ENCODE measurements at regions not wholly inside any gene's neighbourhood (a gene's known extent, or its start where the extent isn't known, plus 50 kb on each side); places are given as distances from the start of the nearest gene placed in this dataset.

DNA sequence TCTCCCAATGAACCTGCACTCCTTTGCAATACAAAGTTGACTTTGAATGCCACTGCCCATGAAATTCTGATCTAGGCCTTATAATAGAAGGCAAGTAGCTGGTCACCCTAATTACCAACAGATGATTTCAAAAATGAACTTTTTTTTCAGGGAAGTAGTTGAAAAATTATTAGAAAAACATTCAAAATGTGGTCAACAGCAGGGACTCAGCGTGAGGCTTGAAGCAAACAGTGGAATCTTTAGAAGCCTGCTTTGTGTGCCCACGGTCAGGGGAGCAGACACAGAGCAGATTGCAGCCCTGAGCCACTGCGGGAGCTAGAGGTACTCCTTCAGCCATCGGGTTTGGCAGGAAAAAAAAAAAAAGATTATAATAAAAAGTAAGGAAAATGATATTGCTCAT is 87.1 kb upstream of the HEY2 start:
- DNase-seq: no peak

DNA sequence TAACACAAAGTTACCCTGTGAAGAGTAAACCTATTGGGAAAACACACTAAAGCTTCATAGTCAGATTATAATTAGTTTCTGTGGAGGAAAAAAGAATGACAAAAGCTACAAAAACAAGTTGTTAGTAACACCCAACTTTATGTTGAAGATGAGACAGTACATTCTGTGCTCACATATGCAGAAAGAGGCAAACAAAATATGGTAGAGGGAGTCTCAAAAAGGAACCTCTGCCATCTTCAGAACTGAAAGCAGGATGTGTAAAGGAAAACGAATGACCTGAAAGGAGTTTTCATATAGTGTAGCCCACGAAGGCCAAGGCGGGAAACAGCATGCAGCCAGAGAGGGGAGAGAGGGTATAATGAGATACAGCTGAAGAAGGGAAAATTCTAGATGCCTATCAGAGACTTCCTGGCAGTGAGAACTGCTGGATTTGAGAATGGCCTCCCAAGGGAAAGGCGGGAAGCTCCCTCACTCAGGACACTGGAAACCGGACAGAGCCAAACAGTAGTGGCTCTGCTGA is 84.1 kb upstream of the HEY2 start:
- DNase-seq: no peak

DNA sequence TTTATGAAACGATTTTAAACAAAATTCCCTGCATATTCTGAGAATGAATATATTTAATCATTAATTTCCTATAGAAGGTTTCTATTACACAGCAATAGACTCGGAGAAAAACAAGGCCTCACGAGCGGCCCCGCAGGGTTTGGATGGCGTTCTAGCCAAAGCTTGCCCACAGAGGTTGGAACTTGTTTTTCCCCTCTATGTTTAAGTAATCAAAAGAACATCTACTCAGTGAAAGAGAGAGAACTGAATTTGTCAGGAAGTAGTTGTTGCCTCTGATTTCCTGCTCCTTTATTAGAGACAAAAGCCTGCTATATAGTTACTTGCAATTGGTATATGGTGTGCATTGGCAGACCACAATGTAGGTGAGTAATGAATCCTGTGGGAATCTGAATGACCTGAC is 82.1 kb upstream of the HEY2 start:
- no peak for DNase-seq

DNA sequence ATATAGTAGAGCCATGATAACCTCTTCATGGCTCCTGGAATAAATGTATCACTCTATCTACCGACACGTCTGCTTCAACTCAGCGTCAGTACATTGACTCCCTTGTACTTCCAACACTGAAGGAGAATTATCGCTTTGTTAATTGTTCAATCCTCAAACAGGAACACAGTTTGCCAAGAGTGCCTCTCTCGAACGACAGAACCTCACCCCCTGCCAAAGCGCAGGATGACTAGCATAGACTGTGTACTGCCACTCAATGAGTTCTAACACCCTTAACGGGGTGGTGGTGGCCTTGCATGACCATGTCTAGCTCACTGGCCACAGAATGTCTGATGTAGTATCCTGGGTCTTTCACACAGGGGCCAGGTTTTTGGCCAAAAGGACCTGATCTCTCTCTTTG is 81.4 kb upstream of the HEY2 start:
- peak in 1 of 2 experiments; percentile 3 for DNase-seq

DNA sequence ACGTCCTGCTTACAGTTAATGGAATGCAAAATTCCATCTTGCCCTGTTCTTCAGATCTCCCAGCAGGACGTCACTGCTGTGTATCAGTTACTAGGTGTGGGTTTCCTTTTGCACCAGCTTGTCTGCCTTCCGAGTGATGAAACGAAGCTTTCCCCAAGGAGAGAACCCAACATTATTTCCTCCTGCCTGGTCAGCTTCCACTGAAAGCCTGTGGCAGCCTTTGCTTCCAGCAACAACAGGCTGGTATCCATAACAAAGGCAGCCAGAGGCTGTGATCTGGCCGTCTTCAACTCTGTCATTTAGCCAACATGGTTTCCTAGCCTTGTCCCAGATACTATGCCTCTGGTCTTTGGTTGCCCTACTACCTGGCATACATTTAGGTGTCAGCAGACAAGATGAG is 78.9 kb upstream of the HEY2 start:
- no peak for DNase-seq

DNA sequence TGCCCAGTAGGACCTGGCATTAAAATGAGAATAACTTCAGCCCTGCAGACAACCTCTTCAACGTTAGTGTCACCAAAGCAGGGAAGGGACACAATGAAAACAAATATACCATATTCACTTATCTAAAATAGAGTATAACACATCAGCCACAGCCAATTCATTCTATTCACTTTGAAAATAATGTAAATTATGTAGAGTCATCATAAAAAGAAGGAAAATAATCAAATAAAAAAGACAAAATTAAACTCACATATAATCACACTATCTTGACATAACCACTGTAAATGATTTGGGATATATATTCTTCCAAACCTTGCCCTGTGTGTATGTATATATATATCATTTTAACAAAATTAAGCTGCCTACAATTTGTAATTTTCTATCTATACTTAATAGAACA is 78.1 kb upstream of the HEY2 start:
- DNase-seq: no peak

DNA sequence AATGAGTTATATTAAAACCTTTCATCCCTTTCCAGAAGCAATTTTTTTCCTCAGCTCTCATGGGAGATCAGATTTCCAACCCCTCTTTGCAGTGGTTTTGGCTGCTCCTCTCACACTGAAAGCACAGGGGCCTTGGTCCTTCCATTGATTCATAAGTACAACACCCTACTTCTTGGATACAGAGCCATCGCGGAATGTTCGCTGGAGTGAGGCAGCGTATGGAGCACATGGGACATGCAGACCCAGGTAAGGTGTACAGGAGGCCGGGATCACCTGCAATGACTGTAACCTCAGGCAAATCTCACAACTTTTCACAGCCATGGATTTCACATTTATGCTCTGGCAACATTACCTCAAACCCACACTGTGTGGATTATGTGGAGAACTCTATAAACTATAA is 75.2 kb upstream of the HEY2 start:
- no peak for DNase-seq

DNA sequence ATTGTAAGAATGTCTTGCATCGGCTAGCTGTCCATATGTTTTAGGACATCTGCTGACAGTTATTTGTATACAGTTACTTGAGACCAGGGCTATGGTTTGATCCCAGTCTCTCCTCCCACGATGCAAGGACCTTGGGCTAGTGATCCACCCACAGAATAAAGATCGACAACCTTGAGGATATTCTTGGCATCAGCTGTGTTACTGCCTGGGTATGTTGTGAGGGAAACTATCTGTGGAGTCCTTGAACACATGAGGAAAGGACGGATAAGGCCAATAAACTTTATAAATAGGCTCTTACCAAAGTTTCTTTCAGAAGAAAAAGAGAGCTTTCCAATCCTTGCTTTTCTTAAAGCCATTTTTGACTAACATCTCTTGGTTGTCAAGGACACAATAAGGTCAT is 70.8 kb upstream of the HEY2 start:
- no peak for DNase-seq

DNA sequence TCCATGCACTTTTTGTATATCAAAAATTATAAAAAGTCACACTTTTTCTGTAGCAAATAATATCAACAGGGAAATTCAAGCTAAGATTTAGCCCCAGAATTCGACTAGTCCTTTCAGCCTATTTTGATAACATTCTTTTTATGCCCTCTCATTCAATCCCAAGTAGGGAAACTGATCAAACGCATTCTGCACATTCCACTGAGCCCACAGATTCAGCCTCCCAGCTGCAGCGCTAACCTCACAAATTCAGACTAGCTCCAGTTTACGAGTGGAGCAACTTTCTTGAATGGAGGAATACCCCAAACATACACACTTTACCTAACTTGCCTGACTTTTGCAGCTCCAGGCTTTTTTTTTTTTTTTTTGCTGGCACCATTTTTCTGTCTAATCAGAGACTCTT is 70.3 kb upstream of the HEY2 start:
- DNase-seq: no peak

DNA sequence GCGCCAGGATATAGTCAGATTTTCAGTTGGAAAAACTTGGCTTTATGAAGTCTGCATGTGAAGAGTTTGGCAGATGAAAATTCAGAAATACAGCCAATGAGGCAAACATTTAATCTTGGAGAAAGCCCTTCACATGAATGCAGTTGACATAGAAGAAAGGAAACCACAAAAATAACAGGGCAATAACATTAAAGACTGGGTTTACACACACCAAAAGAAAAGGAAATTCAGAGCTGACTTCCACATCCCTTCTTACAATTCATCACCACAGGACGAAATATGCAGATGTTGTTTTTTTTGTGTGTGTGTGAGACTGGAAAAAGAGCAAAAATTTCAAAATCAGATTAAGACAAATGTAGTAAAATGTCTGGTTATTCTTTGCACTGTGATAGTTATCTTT is 69.8 kb upstream of the HEY2 start:
- no peak for DNase-seq

DNA sequence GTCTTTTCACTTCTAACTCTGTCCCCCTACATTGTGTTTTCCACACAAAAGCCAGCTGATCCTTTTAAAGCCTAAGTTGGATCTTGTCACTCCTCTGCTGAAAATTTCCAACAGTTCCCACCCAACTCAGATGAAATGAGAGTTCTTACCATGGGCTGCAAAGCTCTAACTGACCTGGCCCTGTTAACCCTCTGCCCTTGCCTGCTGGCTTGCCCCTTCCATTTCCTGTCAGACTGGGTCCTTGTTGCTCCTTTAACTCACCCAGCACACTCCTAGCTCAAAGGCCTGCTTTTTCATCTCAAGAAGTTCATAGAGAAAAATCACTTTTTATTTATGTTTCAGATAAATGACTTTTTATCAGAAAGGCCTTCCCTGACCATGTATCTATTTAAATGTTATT is 66.5 kb upstream of the HEY2 start:
- DNase-seq: no peak

DNA sequence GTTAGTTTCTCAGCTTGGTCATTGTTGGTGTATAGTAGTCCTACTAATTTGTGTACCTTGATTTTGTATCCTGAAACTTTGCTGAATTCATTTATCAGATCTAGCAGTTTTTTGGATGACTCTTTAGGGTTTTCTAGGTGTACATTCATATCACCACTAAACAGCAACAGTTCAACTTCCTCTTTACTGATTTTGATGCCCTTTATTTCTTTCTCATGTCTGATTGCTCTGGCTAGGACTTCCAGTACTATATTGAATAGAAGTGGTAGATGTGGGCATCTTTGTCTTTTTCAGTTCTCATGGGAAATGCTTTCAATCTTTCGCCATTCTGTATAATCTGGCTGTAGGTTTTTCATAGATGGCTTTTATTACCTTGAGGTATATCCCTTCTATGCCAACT is 61.3 kb upstream of the HEY2 start:
- no peak for DNase-seq

DNA sequence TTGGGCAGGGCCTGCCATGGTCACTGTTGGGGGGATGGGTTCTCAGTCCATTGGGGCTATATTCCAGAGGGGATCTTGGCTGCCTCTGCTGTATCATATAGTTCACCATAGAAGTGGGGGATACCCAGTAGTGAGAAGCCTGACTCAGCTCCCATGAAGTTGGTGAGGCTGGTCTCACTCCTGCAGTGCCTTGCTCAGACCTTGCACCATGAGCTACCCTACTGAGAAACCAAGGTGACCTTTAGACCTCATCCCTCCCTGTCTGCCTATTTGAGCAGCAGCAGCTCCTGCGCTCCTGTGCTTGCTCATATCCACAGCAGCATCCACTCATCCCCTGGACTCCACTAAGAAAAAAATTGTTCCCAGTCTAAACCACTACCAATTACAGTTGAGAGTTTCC is 56.0 kb upstream of the HEY2 start:
- no peak for DNase-seq

DNA sequence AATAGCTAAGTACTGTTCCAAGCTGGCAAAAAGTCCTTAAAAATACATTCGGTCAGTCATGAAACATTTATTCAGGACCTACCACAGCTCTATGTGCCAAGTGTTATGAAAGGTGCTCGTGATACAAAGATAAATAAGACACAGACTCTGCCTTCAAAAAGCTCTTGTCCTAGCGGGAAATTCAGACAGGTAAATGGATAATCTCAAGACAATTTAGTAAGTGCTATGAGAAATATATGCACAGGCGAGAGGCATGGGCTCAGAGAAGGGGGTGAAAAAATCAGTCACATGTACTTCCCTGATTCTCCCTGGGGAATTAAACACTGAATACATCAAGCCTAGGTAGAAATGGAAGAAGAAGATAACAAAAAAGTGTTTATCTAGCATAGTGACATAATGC is 49.8 kb upstream of the HEY2 start:
- DNase-seq: no peak
